Muscle of leg (tissue), 3 donors: ENCODE measurements at regions not wholly inside any gene's neighbourhood (a gene's known extent, or its start where the extent isn't known, plus 50 kb on each side); places are given as distances from the start of the nearest gene placed in this dataset.

Experiments
- DNase-seq: peaks from one replicate; pipeline ENCODE4 v3.0.0; 2013
- H3K27ac ChIP-seq: one replicate; pipeline ENCODE4 v1.5.1; 2013; ENCODE audit warnings: mild to moderate bottlenecking, low read length, control low read depth
- H3K27me3 ChIP-seq: one replicate; pipeline ENCODE4 v1.6.1; 2013; ENCODE audit warnings: low read length; ENCODE audit not compliant: control insufficient read depth, insufficient read depth
- H3K36me3 ChIP-seq: one replicate; pipeline ENCODE4 v1.6.1; 2013; ENCODE audit warnings: low read length; ENCODE audit not compliant: control insufficient read depth, insufficient read depth
- H3K4me1 ChIP-seq: one replicate; pipeline ENCODE4 v1.6.1; 2013; ENCODE audit warnings: low read length; ENCODE audit not compliant: control insufficient read depth, insufficient read depth
- H3K4me3 ChIP-seq: one replicate; pipeline ENCODE4 v1.5.1; 2013; ENCODE audit warnings: low read length, control low read depth
- H3K9me3 ChIP-seq: replicated peaks from 2 replicates; pipeline ENCODE4 v1.6.1; 2013; ENCODE audit warnings: low read depth, low read length; ENCODE audit not compliant: control insufficient read depth
- WGBS: methylation state at CpG from one replicate; pipeline ENCODE4 v1.1.5; 2013; ENCODE audit warnings: missing lambda C conversion rate; ENCODE audit not compliant: insufficient coverage; 5-methylcytosine and 5-hydroxymethylcytosine counted together

GRCh38 chr3:102660653-102661052 lies 225.8 kb downstream of the ZPLD1 start:
- WGBS = no CpG with 5 or more reads among the region's 3 CpGs

DNA sequence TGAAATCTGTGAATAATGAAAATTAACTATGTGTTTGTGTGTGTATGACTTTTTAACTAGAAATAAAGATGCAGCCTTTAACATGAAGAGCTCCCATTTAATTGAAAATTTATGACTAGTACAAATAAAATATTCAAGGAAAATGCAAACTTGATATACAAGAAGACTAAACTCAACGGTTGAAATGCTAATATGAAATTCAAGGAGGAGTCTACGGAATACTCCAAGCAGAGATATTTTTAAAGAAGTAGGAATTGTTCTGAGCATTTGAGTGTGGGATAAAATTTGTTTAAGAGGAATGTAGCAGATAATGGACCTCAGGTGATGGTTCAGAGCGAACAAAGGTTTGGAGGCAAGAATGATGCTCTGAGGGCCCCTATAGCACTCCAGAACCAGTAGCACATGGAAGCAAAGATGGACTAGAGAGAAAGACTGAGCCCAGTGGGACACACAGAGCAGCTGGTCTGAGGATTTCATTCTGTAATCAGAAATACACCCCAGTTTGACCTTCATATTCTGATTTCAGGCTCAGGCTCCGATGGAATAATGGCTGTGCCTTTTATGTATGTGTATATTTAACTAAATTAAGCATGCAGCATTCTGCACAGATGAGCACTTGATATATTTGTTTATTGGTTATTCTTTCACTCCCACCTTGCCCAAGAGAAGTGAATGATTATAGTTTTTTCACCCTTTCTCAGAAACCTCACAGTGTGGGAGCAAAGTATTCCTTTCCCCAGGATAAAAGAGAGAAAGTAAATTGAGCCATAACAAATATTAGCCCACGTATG lies 227.1 kb downstream of the ZPLD1 start:
- no peak overlapping the region for H3K4me3 ChIP-seq
- no peak for DNase-seq
- 90% methylated on average over 2 of the region's 5 CpGs for WGBS
- no peaks in the 10 kb centered on the region for H3K36me3 ChIP-seq
- no peaks in the 10 kb centered on the region for H3K27me3 ChIP-seq
- no peaks in the 10 kb centered on the region for H3K9me3 ChIP-seq
- no peaks in the 10 kb centered on the region for H3K4me1 ChIP-seq
- H3K27ac ChIP-seq = no peak overlapping the region

More at GRCh38 chr3:102660653-102661052, 225.8 kb downstream of the ZPLD1 start:
- no peak overlapping the region for H3K27ac ChIP-seq
- no peaks in the 10 kb centered on the region for H3K9me3 ChIP-seq
- no peaks in the 10 kb centered on the region for H3K36me3 ChIP-seq
- H3K4me1 ChIP-seq = no peaks in the 10 kb centered on the region
- no peaks in the 10 kb centered on the region for H3K27me3 ChIP-seq
- no peak for DNase-seq
- no peak overlapping the region for H3K4me3 ChIP-seq

- no peaks in the 10 kb centered on the region for H3K36me3 ChIP-seq
- H3K4me3 ChIP-seq = no peak overlapping the region
- no peaks in the 10 kb centered on the region for H3K9me3 ChIP-seq
- no peaks in the 10 kb centered on the region for H3K4me1 ChIP-seq
- DNase-seq = no peak
- no peak overlapping the region for H3K27ac ChIP-seq
- no peaks in the 10 kb centered on the region for H3K27me3 ChIP-seq
These were observed 227.6 kb downstream of the ZPLD1 start for GRCh38 chr3:102662498-102662772.

DNA sequence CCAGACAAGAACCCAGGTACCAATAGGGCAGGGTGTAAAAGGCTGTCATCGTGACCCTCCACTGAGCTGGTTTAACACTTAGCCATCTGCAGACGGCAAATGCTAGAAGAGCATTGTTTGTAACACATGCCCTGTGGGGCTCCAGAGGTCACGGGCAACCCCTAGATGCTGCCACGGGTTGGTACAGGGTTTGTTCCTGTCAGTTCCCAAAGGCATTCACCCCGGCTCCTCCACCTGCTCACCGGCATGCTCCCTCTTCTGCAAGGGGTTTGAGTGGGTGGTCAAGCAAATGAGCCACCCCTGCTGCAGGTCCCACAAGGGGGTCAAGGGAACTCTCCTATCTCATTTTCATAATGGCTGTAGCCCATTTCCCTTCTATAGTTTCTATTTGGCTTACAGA lies 229.3 kb downstream of the ZPLD1 start:
- 97% methylated on average over 4 of the region's 6 CpGs for WGBS
- Histone ChIP-seq H3K27me3 (no peaks in the 10 kb centered on the region), H3K27ac (no peak overlapping the region), H3K4me3 (no peak overlapping the region), H3K36me3 (no peaks in the 10 kb centered on the region), H3K4me1 (peaks cover 3% of the 10 kb centered on the region), H3K9me3 (no peaks in the 10 kb centered on the region)
- no peak for DNase-seq

DNA sequence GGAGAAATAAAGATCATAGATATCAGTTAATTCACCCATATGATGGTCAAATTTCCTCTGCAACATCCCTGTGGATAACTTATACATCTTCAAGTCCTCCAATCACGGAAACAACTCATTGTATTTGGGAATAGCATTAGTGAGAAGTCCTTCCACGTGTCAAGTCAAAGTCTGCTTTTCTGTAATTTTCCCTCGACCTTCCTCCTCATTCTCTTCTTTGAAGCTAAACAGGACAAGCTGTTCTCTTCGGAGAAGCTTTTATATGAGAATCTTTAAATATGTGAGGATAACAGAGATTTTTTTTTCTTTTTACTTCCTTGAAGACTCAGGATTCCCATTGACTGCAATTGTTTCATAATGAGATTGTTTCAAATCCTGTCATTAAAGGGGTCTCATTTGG lies 230.4 kb downstream of the ZPLD1 start:
- Histone ChIP-seq H3K27ac (no peak overlapping the region), H3K4me3 (no peak overlapping the region), H3K36me3 (no peaks in the 10 kb centered on the region), H3K27me3 (no peaks in the 10 kb centered on the region), H3K9me3 (no peaks in the 10 kb centered on the region), H3K4me1 (peaks cover 3% of the 10 kb centered on the region)
- WGBS = no CpG with 5 or more reads among the region's 4 CpGs
- DNase-seq = no peak

DNA sequence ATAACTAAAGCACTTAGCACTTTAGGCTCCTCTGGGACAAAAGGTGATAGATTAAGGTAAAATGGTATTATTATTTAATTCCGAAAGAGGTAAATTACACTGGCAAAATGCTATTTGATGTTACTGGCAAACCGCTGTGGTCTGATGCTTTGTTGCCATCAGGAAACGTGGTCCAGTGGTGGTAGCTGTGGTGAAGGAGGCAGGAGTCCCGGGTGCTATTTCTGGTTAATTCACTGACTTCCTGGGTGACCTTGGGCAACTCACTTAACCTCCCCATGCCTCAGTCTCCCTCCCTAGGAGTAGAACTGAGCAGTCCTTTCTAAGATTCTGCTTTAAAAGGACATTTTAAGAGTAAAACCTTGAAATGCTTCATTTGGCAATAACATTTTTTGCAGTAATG lies 233.4 kb downstream of the ZPLD1 start:
- H3K27ac ChIP-seq = no peak overlapping the region
- H3K36me3 ChIP-seq = no peaks in the 10 kb centered on the region
- 60% methylated on average over 1 of the region's 4 CpGs for WGBS
- peaks cover 3% of the 10 kb centered on the region for H3K4me1 ChIP-seq
- no peak for DNase-seq
- H3K4me3 ChIP-seq = no peak overlapping the region
- no peaks in the 10 kb centered on the region for H3K27me3 ChIP-seq
- no peaks in the 10 kb centered on the region for H3K9me3 ChIP-seq

GRCh38 chr3:102670986-102671385 lies 236.2 kb downstream of the ZPLD1 start:
- H3K4me1 ChIP-seq = peaks cover 3% of the 10 kb centered on the region
- no peaks in the 10 kb centered on the region for H3K27me3 ChIP-seq
- no peaks in the 10 kb centered on the region for H3K36me3 ChIP-seq
- H3K9me3 ChIP-seq = no peaks in the 10 kb centered on the region
- DNase-seq = no peak
- no peak overlapping the region for H3K27ac ChIP-seq
- no peak overlapping the region for H3K4me3 ChIP-seq
- no CpG with 5 or more reads among the region's 2 CpGs for WGBS

GRCh38 chr3:102672305-102672704 lies 237.5 kb downstream of the ZPLD1 start:
- H3K27me3 ChIP-seq = no peaks in the 10 kb centered on the region
- no peaks in the 10 kb centered on the region for H3K36me3 ChIP-seq
- no peak overlapping the region for H3K27ac ChIP-seq
- no peaks in the 10 kb centered on the region for H3K9me3 ChIP-seq
- no peak for DNase-seq
- H3K4me3 ChIP-seq = no peak overlapping the region
- no CpG with 5 or more reads among the region's 1 CpG for WGBS
- peaks cover 3% of the 10 kb centered on the region for H3K4me1 ChIP-seq

- H3K9me3 ChIP-seq = no peaks in the 10 kb centered on the region
- WGBS = 9% methylated on average over 12 of the region's 16 CpGs
- H3K4me3 ChIP-seq = peak overlapping the region; percentile 23
- H3K36me3 ChIP-seq = no peaks in the 10 kb centered on the region
- H3K27ac ChIP-seq = no peak overlapping the region
- no peaks in the 10 kb centered on the region for H3K4me1 ChIP-seq
- no peaks in the 10 kb centered on the region for H3K27me3 ChIP-seq
- DNase-seq = peak; percentile 69
These were observed 238.7 kb downstream of the ZPLD1 start for GRCh38 chr3:102673271-102674115.

DNA sequence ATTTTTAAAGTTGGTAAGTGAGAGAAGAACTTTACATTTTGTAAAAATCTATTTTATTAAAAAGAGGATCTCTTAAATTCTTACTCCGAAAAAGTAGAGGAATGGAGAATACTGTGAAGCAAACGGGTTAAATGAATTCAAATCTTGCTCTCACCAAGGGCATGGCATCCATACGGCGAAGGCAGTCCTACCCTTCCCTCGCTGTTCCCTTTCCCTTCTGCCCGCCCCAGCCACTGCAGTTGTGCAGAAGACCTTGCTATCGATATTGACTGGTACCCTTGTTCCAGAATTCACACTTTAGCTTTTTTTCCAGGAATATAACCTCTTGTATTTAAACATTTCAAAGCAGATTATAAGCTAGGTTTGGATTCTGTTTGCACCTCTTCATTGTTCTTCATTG lies 239.5 kb downstream of the ZPLD1 start:
- H3K27me3 ChIP-seq = no peaks in the 10 kb centered on the region
- no peak overlapping the region for H3K27ac ChIP-seq
- H3K9me3 ChIP-seq = no peaks in the 10 kb centered on the region
- no peak overlapping the region for H3K4me3 ChIP-seq
- no peaks in the 10 kb centered on the region for H3K36me3 ChIP-seq
- H3K4me1 ChIP-seq = no peaks in the 10 kb centered on the region
- no peak for DNase-seq
- WGBS = 78% methylated on average over 6 of the region's 7 CpGs
